A549 (cell line): ENCODE measurements at regions not wholly inside any gene's neighbourhood (a gene's known extent, or its start where the extent isn't known, plus 50 kb on each side); places are given as distances from the start of the nearest gene placed in this dataset.

Source experiments
- CEBPB ChIP-seq, 2 experiments: fragments of >200 bp in 1 of 2; sonication (Bioruptor Twin) in 1 of 2; formaldehyde crosslinking in 1 of 2; IDR thresholded peaks; 2 replicates each; pipeline ENCODE4 v1.6.1; 2012 to 2016
- POLR2A ChIP-seq: IDR thresholded peaks from 2 replicates; pipeline ENCODE4 v1.6.1; 2012; ENCODE audit warnings: mild to moderate bottlenecking, low read length

DNA sequence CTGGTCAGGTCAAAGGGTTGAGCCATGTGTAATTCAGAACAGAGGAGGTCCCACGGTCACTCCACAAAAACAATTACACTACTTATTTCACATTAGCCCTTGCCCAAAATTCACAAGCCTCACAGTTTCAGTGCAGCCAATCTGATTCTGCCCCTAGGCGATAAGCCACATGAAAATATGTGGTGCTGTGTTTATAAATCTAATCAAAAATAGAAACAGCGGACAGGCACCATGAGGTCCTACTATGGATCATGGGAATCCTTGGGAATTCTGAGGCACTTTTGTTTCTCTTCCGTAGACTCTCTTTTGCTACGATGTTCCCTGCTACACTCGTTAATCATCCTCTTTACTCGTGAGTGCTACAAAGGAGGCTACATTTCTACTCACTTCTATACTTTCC lies 476.1 kb downstream of the TFAP2A start:
- TF ChIP-seq POLR2A (no peak), CEBPB (IDR thresholded peaks at IDR 0.05) (no peak)
